ENCODE measurements at regions not wholly inside any gene's neighbourhood (a gene's known extent, or its start where the extent isn't known, plus 50 kb on each side); places are given as distances from the start of the nearest gene placed in this dataset.

DNA sequence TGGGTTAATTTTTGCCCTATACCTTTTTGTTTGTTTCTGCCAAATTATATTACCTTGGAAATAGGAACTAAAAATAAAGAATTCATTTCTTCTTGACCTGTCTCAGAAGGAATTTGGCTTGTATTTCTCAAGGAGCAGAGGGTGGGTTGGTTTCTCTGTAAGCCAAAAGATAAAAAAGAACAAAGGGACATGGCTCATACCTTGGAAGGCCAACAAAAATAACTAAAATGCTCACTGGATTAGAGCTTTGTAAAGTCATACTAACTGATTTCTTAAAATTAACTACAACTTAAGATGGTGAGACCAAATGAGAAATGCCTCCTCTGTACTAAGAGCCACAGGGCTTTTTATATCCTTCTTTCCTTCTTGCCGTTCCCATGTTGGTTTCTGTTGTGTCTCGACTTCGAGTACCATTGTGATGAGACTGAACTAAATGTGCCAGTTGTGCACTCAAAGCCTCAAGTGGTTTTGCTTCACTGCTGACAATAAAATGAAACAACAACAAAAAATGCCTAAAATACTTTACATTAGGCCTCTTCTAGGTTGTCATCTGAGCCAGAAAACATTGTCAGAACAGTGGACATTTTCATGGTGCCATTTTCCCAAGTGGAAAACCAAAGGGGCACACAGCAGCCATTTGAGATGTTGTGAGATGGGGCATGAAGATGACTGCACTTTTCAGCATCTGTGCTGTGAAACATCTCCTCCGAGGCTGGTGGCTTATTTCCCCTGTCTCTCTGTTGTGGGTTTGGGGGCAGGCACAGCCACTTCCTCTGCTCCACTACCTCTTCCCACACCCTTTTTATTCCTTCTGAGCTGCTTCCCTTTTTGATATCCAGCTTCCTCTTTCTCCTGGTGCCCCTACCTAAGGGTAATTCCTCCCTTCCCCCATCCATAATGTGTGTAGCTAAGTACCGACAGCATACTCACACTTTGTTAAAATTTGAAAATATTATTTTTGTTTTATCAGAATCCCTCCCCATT, 51.8 kb upstream of the AGR3 start:
- TF ChIP-seq RARB (CRISPR knock-in tag; IDR thresholded peaks at IDR 0.05) (no peak), ZFP3 (CRISPR knock-in tag; IDR thresholded peaks at IDR 0.05) (no peak), OSR1 (CRISPR knock-in tag; IDR thresholded peaks at IDR 0.05) (no peak), GLIS3 (CRISPR knock-in tag; IDR thresholded peaks at IDR 0.05) (no peak), ZFP30 (CRISPR knock-in tag; IDR thresholded peaks at IDR 0.05) (no peak)
- TF ChIP-seq, protein P1, sequence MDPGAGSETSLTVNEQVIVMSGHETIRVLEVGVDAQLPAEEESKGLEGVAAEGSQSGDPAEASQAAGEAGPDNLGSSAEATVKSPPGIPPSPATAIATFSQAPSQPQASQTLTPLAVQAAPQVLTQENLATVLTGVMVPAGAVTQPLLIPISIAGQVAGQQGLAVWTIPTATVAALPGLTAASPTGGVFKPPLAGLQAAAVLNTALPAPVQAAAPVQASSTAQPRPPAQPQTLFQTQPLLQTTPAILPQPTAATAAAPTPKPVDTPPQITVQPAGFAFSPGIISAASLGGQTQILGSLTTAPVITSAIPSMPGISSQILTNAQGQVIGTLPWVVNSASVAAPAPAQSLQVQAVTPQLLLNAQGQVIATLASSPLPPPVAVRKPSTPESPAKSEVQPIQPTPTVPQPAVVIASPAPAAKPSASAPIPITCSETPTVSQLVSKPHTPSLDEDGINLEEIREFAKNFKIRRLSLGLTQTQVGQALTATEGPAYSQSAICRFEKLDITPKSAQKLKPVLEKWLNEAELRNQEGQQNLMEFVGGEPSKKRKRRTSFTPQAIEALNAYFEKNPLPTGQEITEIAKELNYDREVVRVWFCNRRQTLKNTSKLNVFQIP (CRISPR knock-in tag; IDR thresholded peaks at IDR 0.05; ENCODE audit: borderline replicate concordance, low read depth) = no peak
- TF ChIP-seq, protein P2, sequence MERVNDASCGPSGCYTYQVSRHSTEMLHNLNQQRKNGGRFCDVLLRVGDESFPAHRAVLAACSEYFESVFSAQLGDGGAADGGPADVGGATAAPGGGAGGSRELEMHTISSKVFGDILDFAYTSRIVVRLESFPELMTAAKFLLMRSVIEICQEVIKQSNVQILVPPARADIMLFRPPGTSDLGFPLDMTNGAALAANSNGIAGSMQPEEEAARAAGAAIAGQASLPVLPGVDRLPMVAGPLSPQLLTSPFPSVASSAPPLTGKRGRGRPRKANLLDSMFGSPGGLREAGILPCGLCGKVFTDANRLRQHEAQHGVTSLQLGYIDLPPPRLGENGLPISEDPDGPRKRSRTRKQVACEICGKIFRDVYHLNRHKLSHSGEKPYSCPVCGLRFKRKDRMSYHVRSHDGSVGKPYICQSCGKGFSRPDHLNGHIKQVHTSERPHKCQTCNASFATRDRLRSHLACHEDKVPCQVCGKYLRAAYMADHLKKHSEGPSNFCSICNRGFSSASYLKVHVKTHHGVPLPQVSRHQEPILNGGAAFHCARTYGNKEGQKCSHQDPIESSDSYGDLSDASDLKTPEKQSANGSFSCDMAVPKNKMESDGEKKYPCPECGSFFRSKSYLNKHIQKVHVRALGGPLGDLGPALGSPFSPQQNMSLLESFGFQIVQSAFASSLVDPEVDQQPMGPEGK (CRISPR knock-in tag; IDR thresholded peaks at IDR 0.05; ENCODE audit: borderline replicate concordance) = no peak
- ATAC-seq = no peak

DNA sequence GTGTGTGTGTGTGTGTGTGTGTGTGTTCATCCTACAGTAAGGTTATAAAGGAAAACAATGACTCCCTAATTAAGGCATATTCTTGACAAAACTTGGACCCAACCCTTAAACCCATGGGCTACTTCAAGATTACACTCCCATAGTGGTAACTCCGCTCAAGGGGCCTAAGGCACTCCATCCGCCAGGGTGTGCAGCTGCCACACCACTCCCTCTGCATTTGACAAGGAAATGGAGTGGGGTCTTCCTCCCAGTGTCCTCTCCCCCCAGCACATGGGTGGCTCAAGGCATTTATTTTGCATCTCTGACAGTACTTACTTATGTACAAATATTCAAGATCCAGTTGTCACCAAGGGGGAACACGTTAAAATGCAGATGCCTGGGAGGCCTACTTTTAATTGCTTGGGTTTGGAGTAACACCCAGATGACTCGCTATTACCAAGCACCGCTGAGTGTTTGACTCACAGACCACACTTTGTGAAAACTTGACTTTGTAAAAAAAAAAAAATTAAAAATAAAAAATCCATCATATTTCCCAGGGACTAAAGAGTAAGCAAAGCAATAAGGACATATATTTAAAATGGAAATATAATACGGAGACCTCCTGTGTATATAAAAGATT, 53.0 kb upstream of the AGR3 start:
- no peak for ATAC-seq
- TF ChIP-seq, protein P3, sequence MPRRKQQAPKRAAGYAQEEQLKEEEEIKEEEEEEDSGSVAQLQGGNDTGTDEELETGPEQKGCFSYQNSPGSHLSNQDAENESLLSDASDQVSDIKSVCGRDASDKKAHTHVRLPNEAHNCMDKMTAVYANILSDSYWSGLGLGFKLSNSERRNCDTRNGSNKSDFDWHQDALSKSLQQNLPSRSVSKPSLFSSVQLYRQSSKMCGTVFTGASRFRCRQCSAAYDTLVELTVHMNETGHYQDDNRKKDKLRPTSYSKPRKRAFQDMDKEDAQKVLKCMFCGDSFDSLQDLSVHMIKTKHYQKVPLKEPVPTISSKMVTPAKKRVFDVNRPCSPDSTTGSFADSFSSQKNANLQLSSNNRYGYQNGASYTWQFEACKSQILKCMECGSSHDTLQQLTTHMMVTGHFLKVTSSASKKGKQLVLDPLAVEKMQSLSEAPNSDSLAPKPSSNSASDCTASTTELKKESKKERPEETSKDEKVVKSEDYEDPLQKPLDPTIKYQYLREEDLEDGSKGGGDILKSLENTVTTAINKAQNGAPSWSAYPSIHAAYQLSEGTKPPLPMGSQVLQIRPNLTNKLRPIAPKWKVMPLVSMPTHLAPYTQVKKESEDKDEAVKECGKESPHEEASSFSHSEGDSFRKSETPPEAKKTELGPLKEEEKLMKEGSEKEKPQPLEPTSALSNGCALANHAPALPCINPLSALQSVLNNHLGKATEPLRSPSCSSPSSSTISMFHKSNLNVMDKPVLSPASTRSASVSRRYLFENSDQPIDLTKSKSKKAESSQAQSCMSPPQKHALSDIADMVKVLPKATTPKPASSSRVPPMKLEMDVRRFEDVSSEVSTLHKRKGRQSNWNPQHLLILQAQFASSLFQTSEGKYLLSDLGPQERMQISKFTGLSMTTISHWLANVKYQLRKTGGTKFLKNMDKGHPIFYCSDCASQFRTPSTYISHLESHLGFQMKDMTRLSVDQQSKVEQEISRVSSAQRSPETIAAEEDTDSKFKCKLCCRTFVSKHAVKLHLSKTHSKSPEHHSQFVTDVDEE (CRISPR knock-in tag; IDR thresholded peaks at IDR 0.05) = no peak
- TF ChIP-seq OSR1 (CRISPR knock-in tag; IDR thresholded peaks at IDR 0.05) (no peak), ZNF70 (CRISPR knock-in tag; IDR thresholded peaks at IDR 0.05) (no peak), ZFP30 (CRISPR knock-in tag; IDR thresholded peaks at IDR 0.05) (no peak), TCF4 (CRISPR knock-in tag; IDR thresholded peaks at IDR 0.05; ENCODE audit: borderline replicate concordance) (no peak), ISL1 (CRISPR knock-in tag; IDR thresholded peaks at IDR 0.05) (no peak), ESRRG (CRISPR knock-in tag; IDR thresholded peaks at IDR 0.05) (no peak)
- TF ChIP-seq, protein P2 (CRISPR knock-in tag; IDR thresholded peaks at IDR 0.05; ENCODE audit: borderline replicate concordance) = no peak

DNA sequence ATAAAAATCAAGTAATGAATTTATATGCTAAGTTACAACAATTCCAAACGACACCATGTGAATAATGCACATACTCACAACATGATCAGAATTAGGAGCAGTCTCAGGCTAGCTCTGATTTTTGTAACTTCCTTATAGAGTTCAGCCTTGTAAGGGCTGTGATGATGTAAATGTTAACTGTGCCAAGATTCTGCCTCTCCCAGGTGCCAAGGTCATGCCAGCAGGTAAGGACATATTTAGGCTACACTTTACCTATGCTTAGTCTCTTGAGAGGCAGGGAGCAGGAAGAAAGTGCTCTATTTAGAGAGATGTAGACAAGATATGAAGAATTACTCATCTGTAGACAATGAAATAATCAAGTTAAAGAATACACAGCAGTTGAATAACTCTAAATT, 53.6 kb upstream of the AGR3 start:
- TF ChIP-seq, protein P3 (CRISPR knock-in tag; IDR thresholded peaks at IDR 0.05) = no peak
- peak; percentile 42; the same call in 1 of the 2 replicates for TF ChIP-seq ISL1 (CRISPR knock-in tag; IDR thresholded peaks at IDR 0.05)
- no peak for ATAC-seq

Measured in SK-N-SH treated with all-trans-retinoic acid at 6 μM for 48 hours (cell line).